ENCODE measurements at regions not wholly inside any gene's neighbourhood (a gene's known extent, or its start where the extent isn't known, plus 50 kb on each side); places are given as distances from the start of the nearest gene placed in this dataset.

- TF ChIP-seq REST (IDR thresholded peaks at IDR 0.05; ENCODE audit: borderline replicate concordance) (no peak), CTCF (IDR thresholded peaks at IDR 0.05; ENCODE audit: poor library complexity, severe bottlenecking) (no peak), EZH2 (IDR thresholded peaks at IDR 0.05; ENCODE audit: borderline replicate concordance, insufficient read depth, low read length, poor library complexity, severe bottlenecking) (no peak), SMC3 (conservative IDR thresholded peaks at IDR 0.05; ENCODE audit: poor library complexity) (no peak), POLR2AphosphoS5 (IDR thresholded peaks at IDR 0.05) (no peak), MXI1 (conservative IDR thresholded peaks at IDR 0.05; ENCODE audit: poor library complexity, severe bottlenecking) (no peak), RAD21 (conservative IDR thresholded peaks at IDR 0.05) (no peak), EP300 (conservative IDR thresholded peaks at IDR 0.05; ENCODE audit: poor library complexity, severe bottlenecking) (no peak), TAF1 (IDR thresholded peaks at IDR 0.05; ENCODE audit: low read depth) (no peak)
- H3K27ac ChIP-seq (ENCODE audit: low read length), result no peak overlapping the region
Observed at GRCh38 chr7:43791-44540, 148.4 kb upstream of the FAM20C start.

GRCh38 chr7:44541-44896 lies 147.9 kb upstream of the FAM20C start:
- Histone ChIP-seq H3K9ac (ENCODE audit: low read length) (no peak overlapping the region), H3K9me3 (ENCODE audit: low read length) (no peaks in the 10 kb centered on the region), H2AFZ (ENCODE audit: low read depth, low read length) (no peak overlapping the region), H3K4me3 (ENCODE audit: low read length) (no peak overlapping the region), H3K27ac (ENCODE audit: low read length) (no peak overlapping the region), H3K79me2 (replicated peaks; ENCODE audit: insufficient read depth, low read length) (no peaks in the 10 kb centered on the region), H3F3A (ENCODE audit: insufficient read depth, low read length, poor library complexity, severe bottlenecking) (no peaks in the 10 kb centered on the region), H3K27me3 (ENCODE audit: insufficient read depth, low read depth, low read length) (no peaks in the 10 kb centered on the region), H3K36me3 (ENCODE audit: insufficient read depth, low read length) (no peaks in the 10 kb centered on the region), H4K20me1 (ENCODE audit: insufficient read depth) (no peaks in the 10 kb centered on the region), H3K4me2 (ENCODE audit: low read length) (no peak overlapping the region), H3K9me2 (ENCODE audit: insufficient read depth, low read length) (no peaks in the 10 kb centered on the region)
- no peak for TF ChIP-seq EZH2 (IDR thresholded peaks at IDR 0.05; ENCODE audit: borderline replicate concordance, insufficient read depth, low read length, poor library complexity, severe bottlenecking)

More at GRCh38 chr7:43791-44540, 148.4 kb upstream of the FAM20C start:
- Histone ChIP-seq H2AFZ (ENCODE audit: low read depth, low read length) (no peak overlapping the region), H3K79me2 (replicated peaks; ENCODE audit: insufficient read depth, low read length) (no peaks in the 10 kb centered on the region), H3K4me3 (ENCODE audit: low read length) (no peak overlapping the region), H3K9ac (ENCODE audit: low read length) (no peak overlapping the region), H3K27me3 (ENCODE audit: insufficient read depth, low read depth, low read length) (no peaks in the 10 kb centered on the region), H3F3A (ENCODE audit: insufficient read depth, low read length, poor library complexity, severe bottlenecking) (no peaks in the 10 kb centered on the region), H3K4me2 (ENCODE audit: low read length) (no peak overlapping the region), H3K9me3 (ENCODE audit: low read length) (no peaks in the 10 kb centered on the region), H4K20me1 (ENCODE audit: insufficient read depth) (no peaks in the 10 kb centered on the region), H3K9me2 (ENCODE audit: insufficient read depth, low read length) (no peaks in the 10 kb centered on the region), H3K36me3 (ENCODE audit: insufficient read depth, low read length) (no peaks in the 10 kb centered on the region)

Data from neural cell (in vitro differentiated cells).